ENCODE measurements at regions not wholly inside any gene's neighbourhood (a gene's known extent, or its start where the extent isn't known, plus 50 kb on each side); places are given as distances from the start of the nearest gene placed in this dataset.

GRCh38 chr14:58697930-58698642, 60.3 kb downstream of the DACT1 start:
- H3K4me1 ChIP-seq (ENCODE audit: insufficient read depth, low read length) = peaks cover 10% of the 10 kb centered on the region; the same call in 1 of the 2 replicates
- no peak overlapping the region for H3K4me3 ChIP-seq (ENCODE audit: low read length)
- H3K9me3 ChIP-seq (ENCODE audit: insufficient read depth, low read depth, low read length) = no peaks in the 10 kb centered on the region
- H3K27ac ChIP-seq (ENCODE audit: low read length) = no peak overlapping the region
- H3K9ac ChIP-seq (ENCODE audit: low read depth, low read length) = no peak overlapping the region
- no peaks in the 10 kb centered on the region for H3K27me3 ChIP-seq (ENCODE audit: insufficient read depth, low read length)
- H3K36me3 ChIP-seq (ENCODE audit: insufficient read depth, low read depth, low read length) = no peaks in the 10 kb centered on the region

DNA sequence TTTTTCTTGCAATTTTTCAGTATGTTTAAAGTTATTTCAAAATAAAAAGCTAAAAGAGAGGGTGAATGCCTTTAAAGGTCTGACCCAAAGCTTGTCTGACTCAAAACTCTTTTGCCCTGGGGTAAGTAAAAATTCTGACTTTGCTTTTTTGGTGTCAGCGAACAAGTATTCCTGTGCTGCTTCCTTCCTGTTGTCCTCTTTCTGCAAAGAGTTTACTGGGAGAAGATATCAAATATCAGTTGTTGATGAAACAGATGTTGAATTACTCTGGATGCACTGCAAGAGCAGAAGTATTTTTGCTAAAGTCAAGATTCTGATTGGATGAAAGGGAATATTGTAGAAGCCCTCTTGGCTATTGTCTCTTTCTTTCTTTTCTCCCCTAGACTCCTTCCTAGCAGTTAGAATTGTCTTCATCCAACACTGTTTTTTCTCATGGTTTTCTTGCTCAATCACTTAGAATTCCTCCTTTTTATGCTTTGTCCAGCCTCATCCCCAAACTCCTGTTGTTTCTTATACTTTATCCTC, 62.0 kb downstream of the DACT1 start:
- peaks cover 10% of the 10 kb centered on the region; the same call in 1 of the 2 replicates for H3K4me1 ChIP-seq (ENCODE audit: insufficient read depth, low read length)
- H3K27me3 ChIP-seq (ENCODE audit: insufficient read depth, low read length) = no peaks in the 10 kb centered on the region
- H3K36me3 ChIP-seq (ENCODE audit: insufficient read depth, low read depth, low read length) = no peaks in the 10 kb centered on the region
- H3K9ac ChIP-seq (ENCODE audit: low read depth, low read length) = no peak overlapping the region
- H3K4me3 ChIP-seq (ENCODE audit: low read length) = no peak overlapping the region
- H3K27ac ChIP-seq (ENCODE audit: low read length) = no peak overlapping the region
- H3K9me3 ChIP-seq (ENCODE audit: insufficient read depth, low read depth, low read length) = no peaks in the 10 kb centered on the region

DNA sequence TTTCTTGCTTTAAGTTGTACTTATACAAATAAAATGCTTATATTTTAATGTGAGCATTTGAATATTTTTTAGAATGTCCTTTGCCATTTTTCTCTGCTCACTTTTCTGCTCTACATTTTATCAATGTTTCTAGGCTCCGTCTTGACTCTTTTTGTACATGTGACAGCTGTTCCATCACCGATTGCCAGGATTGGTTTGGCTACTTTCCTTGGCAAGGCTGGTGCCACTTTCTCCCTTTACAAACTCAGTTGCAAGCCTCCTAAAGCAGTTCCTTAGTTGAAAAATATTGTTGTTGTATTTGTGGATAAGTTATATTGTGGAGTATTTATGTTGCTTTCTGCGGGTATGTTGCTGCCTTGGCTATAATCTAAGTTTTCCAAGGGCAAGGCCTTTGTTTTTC, 63.4 kb downstream of the DACT1 start:
- Histone ChIP-seq H3K4me3 (ENCODE audit: low read length) (no peak overlapping the region), H3K27ac (ENCODE audit: low read length) (no peak overlapping the region), H3K4me1 (ENCODE audit: insufficient read depth, low read length) (peaks cover 10% of the 10 kb centered on the region; the same call in 1 of the 2 replicates), H3K9ac (ENCODE audit: low read depth, low read length) (no peak overlapping the region), H3K9me3 (ENCODE audit: insufficient read depth, low read depth, low read length) (no peaks in the 10 kb centered on the region), H3K36me3 (ENCODE audit: insufficient read depth, low read depth, low read length) (no peaks in the 10 kb centered on the region), H3K27me3 (ENCODE audit: insufficient read depth, low read length) (no peaks in the 10 kb centered on the region)

DNA sequence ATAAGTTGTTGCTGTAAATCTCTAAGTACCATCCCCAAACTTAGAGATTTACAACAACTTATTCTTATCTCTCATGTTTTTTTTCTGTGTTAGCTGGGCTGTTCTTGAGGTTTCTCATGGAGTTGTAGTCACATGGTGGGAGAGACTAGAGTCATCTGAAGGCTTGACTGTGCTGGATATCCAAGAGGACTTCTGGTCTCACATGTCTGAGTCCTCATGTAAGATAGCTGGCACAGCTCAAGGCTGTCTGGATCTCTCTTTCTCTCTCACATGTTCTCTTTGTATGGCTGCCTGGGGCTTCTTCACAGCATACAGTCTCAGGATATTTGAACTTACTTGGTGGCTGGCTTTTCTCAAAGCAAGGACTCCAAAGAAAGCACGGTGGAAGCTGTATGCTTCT, 63.8 kb downstream of the DACT1 start:
- Histone ChIP-seq H3K27me3 (ENCODE audit: insufficient read depth, low read length) (no peaks in the 10 kb centered on the region), H3K9ac (ENCODE audit: low read depth, low read length) (no peak overlapping the region), H3K9me3 (ENCODE audit: insufficient read depth, low read depth, low read length) (no peaks in the 10 kb centered on the region), H3K4me1 (ENCODE audit: insufficient read depth, low read length) (peaks cover 10% of the 10 kb centered on the region; the same call in 1 of the 2 replicates), H3K36me3 (ENCODE audit: insufficient read depth, low read depth, low read length) (no peaks in the 10 kb centered on the region), H3K4me3 (ENCODE audit: low read length) (no peak overlapping the region), H3K27ac (ENCODE audit: low read length) (no peak overlapping the region)

DNA sequence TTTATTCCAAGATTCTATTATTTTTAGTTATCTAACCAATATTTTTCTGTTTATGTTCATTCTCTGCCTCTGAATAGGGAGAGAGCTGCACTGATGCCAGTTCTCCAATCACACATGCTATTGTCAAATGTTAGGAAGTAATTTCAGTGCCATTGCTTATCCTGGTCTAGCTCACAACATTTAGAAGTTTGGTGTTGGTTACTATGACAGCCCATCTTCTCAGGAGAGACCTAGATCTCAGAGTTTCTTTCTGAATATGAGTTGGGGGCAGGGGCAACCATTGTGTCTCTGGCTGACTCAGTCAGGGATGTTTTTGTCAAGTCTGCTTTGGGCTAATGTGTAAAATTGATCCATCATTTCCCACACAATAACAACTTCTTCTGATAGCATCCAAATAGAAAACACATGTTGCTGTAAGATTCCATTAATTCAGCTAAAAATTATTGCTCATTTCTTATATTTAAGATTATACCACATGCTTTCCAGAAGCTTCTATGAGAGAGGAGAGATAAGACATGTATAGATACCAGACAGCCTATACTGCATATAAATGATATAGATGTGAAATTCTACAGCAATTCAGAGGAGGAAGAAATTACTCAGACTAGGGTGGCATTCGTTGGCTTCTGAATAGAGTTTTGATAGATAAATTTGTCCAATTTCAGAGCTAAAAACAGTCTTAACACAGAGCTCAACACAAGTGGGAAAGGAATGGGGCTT, 64.8 kb downstream of the DACT1 start:
- Histone ChIP-seq H3K9me3 (ENCODE audit: insufficient read depth, low read depth, low read length) (no peaks in the 10 kb centered on the region), H3K27me3 (ENCODE audit: insufficient read depth, low read length) (no peaks in the 10 kb centered on the region), H3K27ac (ENCODE audit: low read length) (no peak overlapping the region), H3K4me3 (ENCODE audit: low read length) (no peak overlapping the region), H3K36me3 (ENCODE audit: insufficient read depth, low read depth, low read length) (no peaks in the 10 kb centered on the region), H3K4me1 (ENCODE audit: insufficient read depth, low read length) (peaks cover 6% of the 10 kb centered on the region; the same call in 1 of the 2 replicates), H3K9ac (ENCODE audit: low read depth, low read length) (no peak overlapping the region)

- Histone ChIP-seq H3K9ac (ENCODE audit: low read depth, low read length) (no peak overlapping the region), H3K27ac (ENCODE audit: low read length) (no peak overlapping the region)
Observed at GRCh38 chr14:58703161-58703506, 65.4 kb downstream of the DACT1 start.

GRCh38 chr14:58705066-58705465, 67.3 kb downstream of the DACT1 start:
- H3K4me3 ChIP-seq (ENCODE audit: low read length) = no peak overlapping the region
- H3K36me3 ChIP-seq (ENCODE audit: insufficient read depth, low read depth, low read length) = no peaks in the 10 kb centered on the region
- no peak overlapping the region for H3K27ac ChIP-seq (ENCODE audit: low read length)
- no peaks in the 10 kb centered on the region for H3K9me3 ChIP-seq (ENCODE audit: insufficient read depth, low read depth, low read length)
- H3K9ac ChIP-seq (ENCODE audit: low read depth, low read length) = no peak overlapping the region
- no peaks in the 10 kb centered on the region for H3K27me3 ChIP-seq (ENCODE audit: insufficient read depth, low read length)
- H3K4me1 ChIP-seq (ENCODE audit: insufficient read depth, low read length) = peaks cover 6% of the 10 kb centered on the region; the same call in 1 of the 2 replicates

More at GRCh38 chr14:58703161-58703506, 65.4 kb downstream of the DACT1 start:
- Histone ChIP-seq H3K4me1 (ENCODE audit: insufficient read depth, low read length) (peaks cover 3% of the 10 kb centered on the region; the same call in 1 of the 2 replicates), H3K9me3 (ENCODE audit: insufficient read depth, low read depth, low read length) (no peaks in the 10 kb centered on the region), H3K4me3 (ENCODE audit: low read length) (no peak overlapping the region), H3K36me3 (ENCODE audit: insufficient read depth, low read depth, low read length) (no peaks in the 10 kb centered on the region), H3K27me3 (ENCODE audit: insufficient read depth, low read length) (no peaks in the 10 kb centered on the region)

DNA sequence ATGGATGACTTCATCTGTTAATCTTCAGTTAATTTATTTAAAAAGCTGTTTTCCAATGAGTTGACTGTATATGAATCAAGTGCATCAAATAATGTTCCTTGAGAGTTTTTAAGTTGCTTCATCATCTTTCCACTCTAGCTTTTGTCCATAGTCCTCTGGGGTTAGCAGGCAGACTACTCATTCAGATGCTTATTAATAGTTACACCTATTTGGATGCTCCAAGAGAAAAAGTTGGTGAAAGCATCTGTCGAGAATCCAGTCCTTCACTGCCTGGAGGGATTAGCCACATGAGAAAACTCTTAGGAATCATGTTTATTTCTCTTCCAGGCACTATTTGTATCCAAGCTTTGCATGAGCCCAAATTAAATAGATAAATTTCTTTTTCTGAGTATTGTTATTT, 70.2 kb downstream of the DACT1 start:
- Histone ChIP-seq H3K9me3 (ENCODE audit: insufficient read depth, low read depth, low read length) (no peaks in the 10 kb centered on the region), H3K4me3 (ENCODE audit: low read length) (no peak overlapping the region), H3K36me3 (ENCODE audit: insufficient read depth, low read depth, low read length) (no peaks in the 10 kb centered on the region), H3K4me1 (ENCODE audit: insufficient read depth, low read length) (peaks cover 10% of the 10 kb centered on the region; the same call in 1 of the 2 replicates), H3K9ac (ENCODE audit: low read depth, low read length) (no peak overlapping the region), H3K27ac (ENCODE audit: low read length) (no peak overlapping the region), H3K27me3 (ENCODE audit: insufficient read depth, low read length) (no peaks in the 10 kb centered on the region)

DNA sequence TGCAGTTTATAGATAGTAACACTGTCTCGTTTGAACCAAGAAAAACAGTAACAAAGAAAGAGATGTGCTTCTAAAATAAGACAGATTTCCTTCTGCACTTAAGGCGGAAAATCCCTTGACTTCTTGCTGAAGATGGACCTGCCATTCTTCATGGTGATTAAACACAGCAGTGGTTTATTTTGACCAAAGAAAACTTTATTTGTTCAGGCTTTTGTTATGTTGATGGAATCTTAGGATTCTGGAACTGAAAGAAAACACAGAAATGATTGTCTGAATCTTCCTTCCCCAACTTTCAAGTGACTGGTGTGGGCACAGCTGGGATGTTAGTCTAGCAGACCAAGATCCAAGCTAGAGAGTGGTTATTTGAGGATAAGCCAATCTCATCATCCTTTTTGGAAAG, 72.2 kb downstream of the DACT1 start:
- Histone ChIP-seq H3K4me3 (ENCODE audit: low read length) (no peak overlapping the region), H3K27ac (ENCODE audit: low read length) (no peak overlapping the region), H3K4me1 (ENCODE audit: insufficient read depth, low read length) (peaks cover 10% of the 10 kb centered on the region; the same call in 1 of the 2 replicates), H3K27me3 (ENCODE audit: insufficient read depth, low read length) (no peaks in the 10 kb centered on the region), H3K9me3 (ENCODE audit: insufficient read depth, low read depth, low read length) (no peaks in the 10 kb centered on the region), H3K36me3 (ENCODE audit: insufficient read depth, low read depth, low read length) (no peaks in the 10 kb centered on the region), H3K9ac (ENCODE audit: low read depth, low read length) (no peak overlapping the region)

GRCh38 chr14:58711382-58711781, 73.6 kb downstream of the DACT1 start:
- no peak overlapping the region for H3K9ac ChIP-seq (ENCODE audit: low read depth, low read length)
- H3K36me3 ChIP-seq (ENCODE audit: insufficient read depth, low read depth, low read length) = no peaks in the 10 kb centered on the region
- H3K4me1 ChIP-seq (ENCODE audit: insufficient read depth, low read length) = peaks cover 10% of the 10 kb centered on the region; the same call in 1 of the 2 replicates
- H3K27ac ChIP-seq (ENCODE audit: low read length) = no peak overlapping the region
- no peaks in the 10 kb centered on the region for H3K27me3 ChIP-seq (ENCODE audit: insufficient read depth, low read length)
- H3K4me3 ChIP-seq (ENCODE audit: low read length) = no peak overlapping the region
- no peaks in the 10 kb centered on the region for H3K9me3 ChIP-seq (ENCODE audit: insufficient read depth, low read depth, low read length)

- H3K4me1 ChIP-seq (ENCODE audit: insufficient read depth, low read length) = peaks cover 10% of the 10 kb centered on the region; the same call in 1 of the 2 replicates
- H3K9ac ChIP-seq (ENCODE audit: low read depth, low read length) = no peak overlapping the region
- no peak overlapping the region for H3K27ac ChIP-seq (ENCODE audit: low read length)
- H3K9me3 ChIP-seq (ENCODE audit: insufficient read depth, low read depth, low read length) = no peaks in the 10 kb centered on the region
- H3K36me3 ChIP-seq (ENCODE audit: insufficient read depth, low read depth, low read length) = no peaks in the 10 kb centered on the region
- H3K27me3 ChIP-seq (ENCODE audit: insufficient read depth, low read length) = no peaks in the 10 kb centered on the region
- H3K4me3 ChIP-seq (ENCODE audit: low read length) = no peak overlapping the region
Observed at GRCh38 chr14:58712357-58712756, 74.6 kb downstream of the DACT1 start.

DNA sequence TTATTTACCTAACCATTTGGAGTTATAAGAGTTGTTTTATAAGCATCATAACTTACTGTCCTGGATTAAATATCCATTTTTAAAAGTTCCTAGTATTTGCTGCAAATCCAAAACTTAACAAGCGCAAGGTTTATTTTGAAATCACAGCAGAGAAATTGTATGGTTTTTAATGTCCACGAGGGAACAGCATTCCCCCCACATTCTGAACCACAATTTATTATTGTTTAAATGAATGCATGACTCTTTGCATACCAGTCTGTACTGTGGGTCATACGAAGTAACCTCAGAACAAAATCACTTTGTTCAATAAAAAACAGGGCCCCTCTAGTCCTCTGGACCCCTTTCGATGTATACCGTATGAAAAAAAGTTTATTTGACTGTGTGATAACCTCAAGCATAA, 75.9 kb downstream of the DACT1 start:
- Histone ChIP-seq H3K9ac (ENCODE audit: low read depth, low read length) (no peak overlapping the region), H3K9me3 (ENCODE audit: insufficient read depth, low read depth, low read length) (no peaks in the 10 kb centered on the region), H3K36me3 (ENCODE audit: insufficient read depth, low read depth, low read length) (no peaks in the 10 kb centered on the region), H3K4me3 (ENCODE audit: low read length) (no peak overlapping the region), H3K4me1 (ENCODE audit: insufficient read depth, low read length) (peaks cover 10% of the 10 kb centered on the region; the same call in 1 of the 2 replicates), H3K27me3 (ENCODE audit: insufficient read depth, low read length) (no peaks in the 10 kb centered on the region), H3K27ac (ENCODE audit: low read length) (no peak overlapping the region)
